GM23338 (cell line): ENCODE measurements at regions not wholly inside any gene's neighbourhood (a gene's known extent, or its start where the extent isn't known, plus 50 kb on each side); places are given as distances from the start of the nearest gene placed in this dataset.

Experiments used
- CREB1 ChIP-seq: fragments of 250-450 bp; sonication (Bioruptor Pico); IDR thresholded peaks from 2 replicates; pipeline ENCODE4 v1.5.0; 2020; ENCODE audit warnings: low read depth, mild to moderate bottlenecking, moderate library complexity
- CTCF ChIP-seq, 2 experiments: fragments of 200-600 bp in 1 of 2; sonication (generic) in 1 of 2; conservative IDR thresholded peaks; 2 replicates each; pipeline versions ENCODE4 v1.5.1 to v1.6.1; 2016 to 2017; ENCODE audit warnings: antibody characterized with exemption in 2 of 2, low read depth in 2 of 2, mild to moderate bottlenecking in 2 of 2, moderate library complexity in 1 of 2
- ETS1 ChIP-seq: IDR thresholded peaks from 2 replicates; pipeline ENCODE4 v1.6.1; 2016; ENCODE audit warnings: antibody characterized with exemption
- EZH2 ChIP-seq: fragments of 200-600 bp; sonication (generic); IDR thresholded peaks from one replicate; pipeline ENCODE4 v1.8.0; 2017; ENCODE audit warnings: antibody characterized with exemption, mild to moderate bottlenecking, low read depth; ENCODE audit not compliant: unreplicated experiment
- EZH2phosphoT487 ChIP-seq: fragments of 200-600 bp; sonication (generic); IDR thresholded peaks from one replicate; pipeline ENCODE4 v1.8.1; 2018; ENCODE audit warnings: antibody characterized with exemption; ENCODE audit not compliant: unreplicated experiment
- JUNB ChIP-seq: IDR thresholded peaks from one replicate; pipeline ENCODE4 v1.6.1; 2016; ENCODE audit warnings: antibody characterized with exemption; ENCODE audit not compliant: unreplicated experiment
- NANOG ChIP-seq: IDR thresholded peaks from 2 replicates; pipeline ENCODE4 v1.6.1; 2016; ENCODE audit warnings: antibody characterized with exemption, borderline replicate concordance
- POLR2AphosphoS5 ChIP-seq: IDR thresholded peaks from 2 replicates; pipeline ENCODE4 v1.6.1; 2016; ENCODE audit warnings: antibody characterized with exemption, low read depth
- STAT1 ChIP-seq: IDR thresholded peaks from one replicate; pipeline ENCODE4 v1.6.1; 2016; ENCODE audit warnings: antibody characterized with exemption; ENCODE audit not compliant: unreplicated experiment
- ZNF331 ChIP-seq: fragments of 250-450 bp; sonication (Bioruptor Pico); IDR thresholded peaks from 2 replicates; pipeline ENCODE4 v1.5.0; 2020; ENCODE audit warnings: low read depth, mild to moderate bottlenecking, moderate library complexity
- TF ChIP-seq, protein P1 (sequence below): IDR thresholded peaks from one replicate; pipeline ENCODE4 v1.6.1; 2018; ENCODE audit warnings: antibody characterized with exemption; ENCODE audit not compliant: unreplicated experiment

DNA sequence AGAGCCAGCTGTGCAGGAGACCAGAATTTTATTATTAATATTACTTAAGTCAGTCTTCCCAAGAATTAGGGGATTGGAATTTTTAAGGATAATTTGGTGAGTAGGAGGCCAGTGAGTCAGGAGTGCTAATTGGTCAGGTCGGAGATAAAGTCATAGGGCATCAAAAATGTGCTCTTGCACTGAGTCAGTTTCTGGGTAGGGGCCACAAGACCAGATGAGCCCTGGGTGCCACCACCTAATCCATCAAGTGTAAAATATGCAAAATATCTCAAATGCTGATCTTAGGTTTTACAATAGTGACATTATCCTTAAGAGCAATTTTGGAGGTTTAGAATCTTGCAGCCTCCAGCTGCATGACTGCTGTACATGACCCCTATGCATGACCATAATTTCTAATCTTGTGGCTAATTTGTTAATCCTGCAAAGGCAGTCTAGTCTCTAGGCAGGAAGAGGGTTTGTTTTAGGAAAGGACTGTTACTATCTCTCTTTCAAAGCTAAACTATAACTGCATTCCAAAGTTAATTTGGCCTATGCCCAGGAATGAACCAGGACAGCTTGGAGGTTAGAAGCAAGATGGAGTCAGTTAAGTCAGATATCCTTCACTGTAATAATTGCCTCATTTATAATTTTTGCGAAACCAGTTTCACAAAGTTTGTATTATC, 215.9 kb downstream of the RNF152 start:
- TF ChIP-seq, protein P1, sequence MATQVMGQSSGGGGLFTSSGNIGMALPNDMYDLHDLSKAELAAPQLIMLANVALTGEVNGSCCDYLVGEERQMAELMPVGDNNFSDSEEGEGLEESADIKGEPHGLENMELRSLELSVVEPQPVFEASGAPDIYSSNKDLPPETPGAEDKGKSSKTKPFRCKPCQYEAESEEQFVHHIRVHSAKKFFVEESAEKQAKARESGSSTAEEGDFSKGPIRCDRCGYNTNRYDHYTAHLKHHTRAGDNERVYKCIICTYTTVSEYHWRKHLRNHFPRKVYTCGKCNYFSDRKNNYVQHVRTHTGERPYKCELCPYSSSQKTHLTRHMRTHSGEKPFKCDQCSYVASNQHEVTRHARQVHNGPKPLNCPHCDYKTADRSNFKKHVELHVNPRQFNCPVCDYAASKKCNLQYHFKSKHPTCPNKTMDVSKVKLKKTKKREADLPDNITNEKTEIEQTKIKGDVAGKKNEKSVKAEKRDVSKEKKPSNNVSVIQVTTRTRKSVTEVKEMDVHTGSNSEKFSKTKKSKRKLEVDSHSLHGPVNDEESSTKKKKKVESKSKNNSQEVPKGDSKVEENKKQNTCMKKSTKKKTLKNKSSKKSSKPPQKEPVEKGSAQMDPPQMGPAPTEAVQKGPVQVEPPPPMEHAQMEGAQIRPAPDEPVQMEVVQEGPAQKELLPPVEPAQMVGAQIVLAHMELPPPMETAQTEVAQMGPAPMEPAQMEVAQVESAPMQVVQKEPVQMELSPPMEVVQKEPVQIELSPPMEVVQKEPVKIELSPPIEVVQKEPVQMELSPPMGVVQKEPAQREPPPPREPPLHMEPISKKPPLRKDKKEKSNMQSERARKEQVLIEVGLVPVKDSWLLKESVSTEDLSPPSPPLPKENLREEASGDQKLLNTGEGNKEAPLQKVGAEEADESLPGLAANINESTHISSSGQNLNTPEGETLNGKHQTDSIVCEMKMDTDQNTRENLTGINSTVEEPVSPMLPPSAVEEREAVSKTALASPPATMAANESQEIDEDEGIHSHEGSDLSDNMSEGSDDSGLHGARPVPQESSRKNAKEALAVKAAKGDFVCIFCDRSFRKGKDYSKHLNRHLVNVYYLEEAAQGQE, result no peak
- no peak for TF ChIP-seq POLR2AphosphoS5
- no peak for TF ChIP-seq CTCF (conservative IDR thresholded peaks at IDR 0.05; ENCODE audit: low read depth in 2 of 2)
- TF ChIP-seq CREB1, result no peak
- no peak for TF ChIP-seq EZH2
- no peak for TF ChIP-seq ETS1
- no peak for TF ChIP-seq ZNF331 (CRISPR knock-in tag)
- TF ChIP-seq EZH2phosphoT487, result no peak
- no peak for TF ChIP-seq JUNB
- no peak for TF ChIP-seq NANOG
- TF ChIP-seq STAT1, result no peak
